ENCODE measurements at regions not wholly inside any gene's neighbourhood (a gene's known extent, or its start where the extent isn't known, plus 50 kb on each side); places are given as distances from the start of the nearest gene placed in this dataset.

GRCh38 chr2:59774821-59775433 is 778.5 kb downstream of the BCL11A start:
- TF ChIP-seq POLR2AphosphoS5 (IDR thresholded peaks at IDR 0.05; ENCODE audit: low read depth) (no peak), GABPA (IDR thresholded peaks at IDR 0.05; ENCODE audit: low read depth) (no peak), REST (IDR thresholded peaks at IDR 0.05; ENCODE audit: insufficient replicate concordance, low read depth) (no peak)
- TF ChIP-seq, protein P1, sequence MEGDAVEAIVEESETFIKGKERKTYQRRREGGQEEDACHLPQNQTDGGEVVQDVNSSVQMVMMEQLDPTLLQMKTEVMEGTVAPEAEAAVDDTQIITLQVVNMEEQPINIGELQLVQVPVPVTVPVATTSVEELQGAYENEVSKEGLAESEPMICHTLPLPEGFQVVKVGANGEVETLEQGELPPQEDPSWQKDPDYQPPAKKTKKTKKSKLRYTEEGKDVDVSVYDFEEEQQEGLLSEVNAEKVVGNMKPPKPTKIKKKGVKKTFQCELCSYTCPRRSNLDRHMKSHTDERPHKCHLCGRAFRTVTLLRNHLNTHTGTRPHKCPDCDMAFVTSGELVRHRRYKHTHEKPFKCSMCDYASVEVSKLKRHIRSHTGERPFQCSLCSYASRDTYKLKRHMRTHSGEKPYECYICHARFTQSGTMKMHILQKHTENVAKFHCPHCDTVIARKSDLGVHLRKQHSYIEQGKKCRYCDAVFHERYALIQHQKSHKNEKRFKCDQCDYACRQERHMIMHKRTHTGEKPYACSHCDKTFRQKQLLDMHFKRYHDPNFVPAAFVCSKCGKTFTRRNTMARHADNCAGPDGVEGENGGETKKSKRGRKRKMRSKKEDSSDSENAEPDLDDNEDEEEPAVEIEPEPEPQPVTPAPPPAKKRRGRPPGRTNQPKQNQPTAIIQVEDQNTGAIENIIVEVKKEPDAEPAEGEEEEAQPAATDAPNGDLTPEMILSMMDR (IDR thresholded peaks at IDR 0.05; ENCODE audit: insufficient read depth, low read length): no peak

Data from HL-60 (cell line).